ENCODE measurements at regions not wholly inside any gene's neighbourhood (a gene's known extent, or its start where the extent isn't known, plus 50 kb on each side); places are given as distances from the start of the nearest gene placed in this dataset.

DNA sequence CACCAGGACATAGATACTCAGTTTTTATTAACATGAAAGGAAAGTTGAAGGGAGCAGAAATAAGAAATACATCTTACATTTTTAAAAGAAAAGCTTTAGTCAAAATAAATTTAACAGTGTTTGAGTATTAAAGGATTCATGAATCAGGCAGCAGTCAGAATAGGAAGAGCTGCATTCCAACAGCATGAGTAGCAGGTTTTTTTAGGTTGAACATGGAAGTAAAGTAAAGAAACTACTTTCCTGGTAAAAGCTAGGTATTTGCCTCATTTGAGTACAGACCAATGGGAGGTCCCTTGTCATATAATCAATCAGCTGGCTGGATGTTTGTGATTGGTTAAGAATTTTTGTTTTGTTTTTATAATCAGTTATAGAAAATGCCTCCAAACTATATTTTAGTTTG, 645.9 kb upstream of the INTU start:
- Mint-ChIP-seq H3K4me3 (no peak overlapping the region), H3K27me3 (ENCODE audit: low read depth) (no peaks in the 10 kb centered on the region), H3K27ac (no peak overlapping the region), H3K4me1 (no peaks in the 10 kb centered on the region), H3K36me3 (ENCODE audit: low read depth) (no peaks in the 10 kb centered on the region), H3K9me3 (peaks cover 13% of the 10 kb centered on the region)
- TF ChIP-seq, protein P1, sequence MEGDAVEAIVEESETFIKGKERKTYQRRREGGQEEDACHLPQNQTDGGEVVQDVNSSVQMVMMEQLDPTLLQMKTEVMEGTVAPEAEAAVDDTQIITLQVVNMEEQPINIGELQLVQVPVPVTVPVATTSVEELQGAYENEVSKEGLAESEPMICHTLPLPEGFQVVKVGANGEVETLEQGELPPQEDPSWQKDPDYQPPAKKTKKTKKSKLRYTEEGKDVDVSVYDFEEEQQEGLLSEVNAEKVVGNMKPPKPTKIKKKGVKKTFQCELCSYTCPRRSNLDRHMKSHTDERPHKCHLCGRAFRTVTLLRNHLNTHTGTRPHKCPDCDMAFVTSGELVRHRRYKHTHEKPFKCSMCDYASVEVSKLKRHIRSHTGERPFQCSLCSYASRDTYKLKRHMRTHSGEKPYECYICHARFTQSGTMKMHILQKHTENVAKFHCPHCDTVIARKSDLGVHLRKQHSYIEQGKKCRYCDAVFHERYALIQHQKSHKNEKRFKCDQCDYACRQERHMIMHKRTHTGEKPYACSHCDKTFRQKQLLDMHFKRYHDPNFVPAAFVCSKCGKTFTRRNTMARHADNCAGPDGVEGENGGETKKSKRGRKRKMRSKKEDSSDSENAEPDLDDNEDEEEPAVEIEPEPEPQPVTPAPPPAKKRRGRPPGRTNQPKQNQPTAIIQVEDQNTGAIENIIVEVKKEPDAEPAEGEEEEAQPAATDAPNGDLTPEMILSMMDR (IDR thresholded peaks at IDR 0.05; ENCODE audit: unreplicated experiment in 3 of 3): no peak

DNA sequence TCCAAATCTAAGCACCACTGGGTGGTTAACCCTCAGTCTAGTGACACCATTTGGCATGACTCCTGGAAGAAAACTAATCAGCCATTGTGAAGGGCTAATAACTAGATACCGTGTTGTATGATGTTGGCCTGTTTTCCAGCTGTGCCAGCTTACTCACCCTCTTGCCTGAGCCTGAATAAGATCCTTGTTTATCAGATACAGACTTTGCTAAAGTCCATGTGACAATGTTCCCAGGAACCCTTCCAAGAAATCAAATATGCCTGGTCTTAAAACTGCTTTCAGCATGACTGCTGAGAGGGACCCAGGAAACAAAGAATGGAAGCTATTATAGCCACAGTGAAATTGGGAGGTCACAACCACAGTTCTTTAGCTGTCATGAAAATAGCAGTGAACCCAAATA, 640.8 kb upstream of the INTU start:
- TF ChIP-seq, protein P1 (IDR thresholded peaks at IDR 0.05; ENCODE audit: unreplicated experiment in 3 of 3): no peak
- Mint-ChIP-seq H3K4me3 (no peak overlapping the region), H3K9me3 (peaks cover 7% of the 10 kb centered on the region), H3K27ac (no peak overlapping the region), H3K27me3 (ENCODE audit: low read depth) (no peaks in the 10 kb centered on the region), H3K4me1 (no peaks in the 10 kb centered on the region), H3K36me3 (ENCODE audit: low read depth) (no peaks in the 10 kb centered on the region)

DNA sequence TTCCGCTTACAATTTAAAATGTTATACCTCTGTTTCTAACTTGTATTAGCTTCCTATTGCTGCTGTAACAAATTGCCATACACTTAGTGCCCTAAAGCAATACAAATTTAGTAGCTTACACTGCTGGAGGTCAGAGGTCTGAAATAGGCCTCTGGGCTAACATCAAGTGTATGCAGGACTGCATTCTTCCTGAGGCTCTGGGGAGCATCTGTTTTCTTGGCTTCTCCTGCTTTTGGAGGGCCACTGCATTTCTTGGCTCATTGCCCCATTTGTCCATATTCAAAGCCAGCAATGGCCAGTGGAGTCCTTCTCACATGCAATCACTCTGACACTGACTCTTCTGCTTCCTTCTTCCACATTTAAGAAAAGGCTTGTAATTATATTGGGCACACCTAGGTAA, 639.8 kb upstream of the INTU start:
- no peaks in the 10 kb centered on the region for H3K4me1 Mint-ChIP-seq
- no peaks in the 10 kb centered on the region for H3K27me3 Mint-ChIP-seq (ENCODE audit: low read depth)
- TF ChIP-seq, protein P1 (IDR thresholded peaks at IDR 0.05; ENCODE audit: unreplicated experiment in 3 of 3): no peak
- peaks cover 7% of the 10 kb centered on the region for H3K9me3 Mint-ChIP-seq
- H3K4me3 Mint-ChIP-seq: no peak overlapping the region
- H3K27ac Mint-ChIP-seq: no peak overlapping the region
- H3K36me3 Mint-ChIP-seq (ENCODE audit: low read depth): no peaks in the 10 kb centered on the region

DNA sequence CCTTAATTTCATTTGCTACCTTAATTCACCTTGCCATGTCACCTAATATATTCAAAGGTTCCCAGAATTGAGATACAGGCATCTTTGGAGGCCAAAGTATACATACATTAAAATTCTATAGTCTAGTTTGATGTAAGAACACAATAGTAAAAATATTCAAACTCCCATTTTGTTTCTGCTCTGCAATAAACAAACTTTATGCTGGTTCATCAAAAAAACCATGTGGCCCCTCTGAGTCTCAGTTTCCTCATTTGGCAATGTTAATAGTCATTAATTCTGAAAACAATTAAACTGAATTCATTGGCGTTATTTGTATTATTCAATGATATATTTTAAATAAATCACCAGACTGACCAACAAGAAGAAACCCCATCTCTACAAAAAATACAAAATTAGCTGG, 639.4 kb upstream of the INTU start:
- no peaks in the 10 kb centered on the region for H3K36me3 Mint-ChIP-seq (ENCODE audit: low read depth)
- H3K4me3 Mint-ChIP-seq: no peak overlapping the region

DNA sequence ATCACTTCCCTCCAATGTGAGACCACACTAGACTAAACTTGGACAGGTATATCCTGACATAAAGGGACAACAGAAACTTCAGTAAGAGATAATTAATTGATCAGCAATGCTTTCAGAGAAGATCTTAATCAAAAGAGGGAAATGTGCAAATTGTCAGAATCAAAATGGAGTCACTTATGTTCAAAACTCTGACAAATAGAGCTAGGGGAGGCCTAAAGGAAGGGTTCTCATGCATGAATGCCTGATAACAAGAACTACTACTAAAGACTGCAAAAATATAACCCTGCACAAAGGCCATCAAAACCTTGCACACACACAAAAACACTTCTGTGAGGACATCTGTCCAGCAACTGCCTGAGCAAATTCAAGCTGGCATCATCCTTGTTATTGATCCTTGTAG, 637.5 kb upstream of the INTU start:
- Mint-ChIP-seq H3K27me3 (ENCODE audit: low read depth) (no peaks in the 10 kb centered on the region), H3K9me3 (peaks cover 5% of the 10 kb centered on the region), H3K4me3 (no peak overlapping the region), H3K27ac (no peak overlapping the region), H3K4me1 (no peaks in the 10 kb centered on the region), H3K36me3 (ENCODE audit: low read depth) (no peaks in the 10 kb centered on the region)
- TF ChIP-seq, protein P1 (IDR thresholded peaks at IDR 0.05; ENCODE audit: unreplicated experiment in 3 of 3): no peak

More for the DNA sequence above, 639.4 kb upstream of the INTU start:
- H3K4me1 Mint-ChIP-seq: no peaks in the 10 kb centered on the region
- no peaks in the 10 kb centered on the region for H3K27me3 Mint-ChIP-seq (ENCODE audit: low read depth)
- no peak overlapping the region for H3K27ac Mint-ChIP-seq
- TF ChIP-seq, protein P1 (IDR thresholded peaks at IDR 0.05; ENCODE audit: unreplicated experiment in 3 of 3): no peak
- peaks cover 7% of the 10 kb centered on the region for H3K9me3 Mint-ChIP-seq

DNA sequence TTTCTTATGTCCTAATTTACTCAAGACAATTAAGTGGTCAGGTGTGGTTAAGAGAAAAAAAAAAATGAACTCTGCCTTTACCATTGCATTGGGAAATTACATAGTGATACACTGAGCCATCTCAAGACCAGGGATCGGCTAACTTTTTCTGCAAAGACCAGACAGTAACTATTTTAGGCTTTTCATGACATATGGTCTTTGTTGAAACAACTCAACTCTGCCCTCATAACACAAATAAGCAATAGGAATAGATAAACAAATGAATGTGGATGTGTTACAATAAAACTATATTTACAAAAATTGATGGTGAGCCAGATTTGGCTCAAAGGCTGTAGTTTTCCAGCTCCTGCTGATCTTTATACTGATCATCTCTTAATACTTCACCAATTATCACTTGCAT, 632.6 kb upstream of the INTU start:
- H3K9me3 Mint-ChIP-seq: no peaks in the 10 kb centered on the region
- H3K36me3 Mint-ChIP-seq (ENCODE audit: low read depth): no peaks in the 10 kb centered on the region
- no peaks in the 10 kb centered on the region for H3K27me3 Mint-ChIP-seq (ENCODE audit: low read depth)
- no peaks in the 10 kb centered on the region for H3K4me1 Mint-ChIP-seq
- H3K27ac Mint-ChIP-seq: no peak overlapping the region
- TF ChIP-seq, protein P1 (IDR thresholded peaks at IDR 0.05; ENCODE audit: unreplicated experiment in 3 of 3): no peak
- no peak overlapping the region for H3K4me3 Mint-ChIP-seq

All from nephron (organoid).